ENCODE measurements at regions not wholly inside any gene's neighbourhood (a gene's known extent, or its start where the extent isn't known, plus 50 kb on each side); places are given as distances from the start of the nearest gene placed in this dataset.

- Mint-ChIP-seq H3K4me3 (no peak overlapping the region), H3K4me1 (ENCODE audit: low read depth) (no peaks in the 10 kb centered on the region), H3K27ac (no peak overlapping the region), H3K9me3 (no peaks in the 10 kb centered on the region), H3K36me3 (ENCODE audit: low read depth) (no peaks in the 10 kb centered on the region), H3K27me3 (peaks cover 9% of the 10 kb centered on the region)
- no peak for DNase-seq
Observed at GRCh38 chr2:173762221-173762620, 203.0 kb downstream of the SP3 start.

- no peaks in the 10 kb centered on the region for H3K36me3 Mint-ChIP-seq (ENCODE audit: low read depth)
- no peak for DNase-seq
- no peak overlapping the region for H3K4me3 Mint-ChIP-seq
- peaks cover 3% of the 10 kb centered on the region for H3K27me3 Mint-ChIP-seq
- H3K4me1 Mint-ChIP-seq (ENCODE audit: low read depth) = no peaks in the 10 kb centered on the region
- H3K9me3 Mint-ChIP-seq = no peaks in the 10 kb centered on the region
- no peak overlapping the region for H3K27ac Mint-ChIP-seq
Observed at GRCh38 chr2:173762864-173763263, 202.3 kb downstream of the SP3 start.

- DNase-seq = no peak
- peaks cover 2% of the 10 kb centered on the region for H3K27me3 Mint-ChIP-seq
- H3K36me3 Mint-ChIP-seq (ENCODE audit: low read depth) = no peaks in the 10 kb centered on the region
- H3K9me3 Mint-ChIP-seq = no peaks in the 10 kb centered on the region
- H3K4me1 Mint-ChIP-seq (ENCODE audit: low read depth) = no peaks in the 10 kb centered on the region
- no peak overlapping the region for H3K4me3 Mint-ChIP-seq
- no peak overlapping the region for H3K27ac Mint-ChIP-seq
Observed at GRCh38 chr2:173763641-173764040, 201.5 kb downstream of the SP3 start.

- DNase-seq = no peak
- Mint-ChIP-seq H3K36me3 (ENCODE audit: low read depth) (no peaks in the 10 kb centered on the region), H3K27me3 (peaks cover 2% of the 10 kb centered on the region), H3K27ac (no peak overlapping the region), H3K4me1 (ENCODE audit: low read depth) (no peaks in the 10 kb centered on the region), H3K9me3 (no peaks in the 10 kb centered on the region), H3K4me3 (no peak overlapping the region)
Observed at GRCh38 chr2:173764094-173764493, 201.1 kb downstream of the SP3 start.

- no peak overlapping the region for H3K27ac Mint-ChIP-seq
- DNase-seq = no peak
- H3K4me3 Mint-ChIP-seq = no peak overlapping the region
- no peaks in the 10 kb centered on the region for H3K36me3 Mint-ChIP-seq (ENCODE audit: low read depth)
- peaks cover 2% of the 10 kb centered on the region for H3K27me3 Mint-ChIP-seq
- H3K4me1 Mint-ChIP-seq (ENCODE audit: low read depth) = no peaks in the 10 kb centered on the region
- H3K9me3 Mint-ChIP-seq = no peaks in the 10 kb centered on the region
Observed at GRCh38 chr2:173766537-173767289, 198.5 kb downstream of the SP3 start.

- Mint-ChIP-seq H3K4me1 (ENCODE audit: low read depth) (no peaks in the 10 kb centered on the region), H3K27ac (no peak overlapping the region), H3K9me3 (no peaks in the 10 kb centered on the region), H3K36me3 (ENCODE audit: low read depth) (no peaks in the 10 kb centered on the region), H3K4me3 (no peak overlapping the region), H3K27me3 (peaks cover 6% of the 10 kb centered on the region)
- DNase-seq = no peak
Observed at GRCh38 chr2:173770947-173771678, 194.1 kb downstream of the SP3 start.

- H3K9me3 Mint-ChIP-seq = no peaks in the 10 kb centered on the region
- no peak for DNase-seq
- H3K36me3 Mint-ChIP-seq (ENCODE audit: low read depth) = no peaks in the 10 kb centered on the region
- H3K27ac Mint-ChIP-seq = no peak overlapping the region
- H3K4me3 Mint-ChIP-seq = no peak overlapping the region
- no peaks in the 10 kb centered on the region for H3K4me1 Mint-ChIP-seq (ENCODE audit: low read depth)
- peaks cover 6% of the 10 kb centered on the region for H3K27me3 Mint-ChIP-seq
Observed at GRCh38 chr2:173772205-173772604, 193.0 kb downstream of the SP3 start.

GRCh38 chr2:173773076-173773475 is 192.1 kb downstream of the SP3 start:
- no peak overlapping the region for H3K4me3 Mint-ChIP-seq
- DNase-seq = no peak
- H3K4me1 Mint-ChIP-seq (ENCODE audit: low read depth) = no peaks in the 10 kb centered on the region
- H3K27ac Mint-ChIP-seq = no peak overlapping the region
- H3K9me3 Mint-ChIP-seq = no peaks in the 10 kb centered on the region
- peaks cover 6% of the 10 kb centered on the region for H3K27me3 Mint-ChIP-seq
- no peaks in the 10 kb centered on the region for H3K36me3 Mint-ChIP-seq (ENCODE audit: low read depth)

- no peak for DNase-seq
- Mint-ChIP-seq H3K9me3 (no peaks in the 10 kb centered on the region), H3K27me3 (peaks cover 8% of the 10 kb centered on the region), H3K27ac (no peak overlapping the region), H3K4me3 (no peak overlapping the region), H3K4me1 (ENCODE audit: low read depth) (no peaks in the 10 kb centered on the region), H3K36me3 (ENCODE audit: low read depth) (no peaks in the 10 kb centered on the region)
Observed at GRCh38 chr2:173775440-173775839, 189.7 kb downstream of the SP3 start.

GRCh38 chr2:173782681-173783080 is 182.5 kb downstream of the SP3 start:
- no peak for DNase-seq
- Mint-ChIP-seq H3K9me3 (no peaks in the 10 kb centered on the region), H3K36me3 (ENCODE audit: low read depth) (no peaks in the 10 kb centered on the region), H3K4me1 (ENCODE audit: low read depth) (no peaks in the 10 kb centered on the region), H3K27me3 (peaks cover 32% of the 10 kb centered on the region), H3K27ac (no peak overlapping the region), H3K4me3 (no peak overlapping the region)

GRCh38 chr2:173783382-173783781 is 181.8 kb downstream of the SP3 start:
- no peaks in the 10 kb centered on the region for H3K36me3 Mint-ChIP-seq (ENCODE audit: low read depth)
- H3K27me3 Mint-ChIP-seq = peaks cover 32% of the 10 kb centered on the region
- no peaks in the 10 kb centered on the region for H3K4me1 Mint-ChIP-seq (ENCODE audit: low read depth)
- DNase-seq = no peak
- no peaks in the 10 kb centered on the region for H3K9me3 Mint-ChIP-seq
- H3K27ac Mint-ChIP-seq = no peak overlapping the region
- H3K4me3 Mint-ChIP-seq = no peak overlapping the region

- Mint-ChIP-seq H3K27me3 (peaks cover 26% of the 10 kb centered on the region), H3K9me3 (no peaks in the 10 kb centered on the region), H3K4me3 (no peak overlapping the region), H3K4me1 (ENCODE audit: low read depth) (no peaks in the 10 kb centered on the region), H3K27ac (no peak overlapping the region), H3K36me3 (ENCODE audit: low read depth) (no peaks in the 10 kb centered on the region)
- DNase-seq = no peak
Observed at GRCh38 chr2:173785813-173786212, 179.4 kb downstream of the SP3 start.

- Mint-ChIP-seq H3K9me3 (no peaks in the 10 kb centered on the region), H3K4me1 (ENCODE audit: low read depth) (no peaks in the 10 kb centered on the region), H3K36me3 (ENCODE audit: low read depth) (no peaks in the 10 kb centered on the region), H3K27me3 (peaks cover 17% of the 10 kb centered on the region), H3K27ac (no peak overlapping the region), H3K4me3 (no peak overlapping the region)
- no peak for DNase-seq
Observed at GRCh38 chr2:173791502-173791901, 173.7 kb downstream of the SP3 start.

- Mint-ChIP-seq H3K9me3 (no peaks in the 10 kb centered on the region), H3K4me3 (no peak overlapping the region), H3K27ac (no peak overlapping the region), H3K36me3 (ENCODE audit: low read depth) (no peaks in the 10 kb centered on the region), H3K4me1 (ENCODE audit: low read depth) (no peaks in the 10 kb centered on the region), H3K27me3 (peaks cover 15% of the 10 kb centered on the region)
- no peak for DNase-seq
Observed at GRCh38 chr2:173792166-173792565, 173.0 kb downstream of the SP3 start.

GRCh38 chr2:173792741-173793140 is 172.4 kb downstream of the SP3 start:
- peaks cover 13% of the 10 kb centered on the region for H3K27me3 Mint-ChIP-seq
- no peak overlapping the region for H3K27ac Mint-ChIP-seq
- no peak overlapping the region for H3K4me3 Mint-ChIP-seq
- no peaks in the 10 kb centered on the region for H3K9me3 Mint-ChIP-seq
- no peaks in the 10 kb centered on the region for H3K36me3 Mint-ChIP-seq (ENCODE audit: low read depth)
- no peaks in the 10 kb centered on the region for H3K4me1 Mint-ChIP-seq (ENCODE audit: low read depth)
- no peak for DNase-seq
